RWPE2 (cell line): ENCODE measurements at regions not wholly inside any gene's neighbourhood (a gene's known extent, or its start where the extent isn't known, plus 50 kb on each side); places are given as distances from the start of the nearest gene placed in this dataset.
"Not testable (repeated sequence)": the region's sequence is repeated elsewhere in the genome, so short reads cannot be mapped to it uniquely, and the experiment has no call there.

ENCODE experiments used
- ATAC-seq: fragments of 200-7000 bp; cut with Tn5 transposase; 3 replicates; pipeline ENCODE4 v1.9.1; 2021; ENCODE audit warnings: low read depth
- DNase-seq: peaks from one replicate; pipeline ENCODE4 v3.0.0-alpha.2; 2020; ENCODE audit warnings: low spot score
- H3K27ac ChIP-seq: fragments of 450-650 bp; 2 replicates; pipeline ENCODE4 v1.5.1; 2017; ENCODE audit warnings: mild to moderate bottlenecking; ENCODE audit not compliant: poor library complexity, severe bottlenecking
- H3K27me3 ChIP-seq: fragments of 250-450 bp; sonication (Bioruptor Pico); 2 replicates; pipeline ENCODE4 v1.5.1; 2021; ENCODE audit warnings: mild to moderate bottlenecking, moderate library complexity; ENCODE audit not compliant: insufficient read depth, poor library complexity, severe bottlenecking
- H3K36me3 ChIP-seq: fragments of 250-450 bp; sonication (Bioruptor Pico); 2 replicates; pipeline ENCODE4 v1.5.1; 2020; ENCODE audit warnings: low read depth, mild to moderate bottlenecking, moderate library complexity
- H3K4me1 ChIP-seq: fragments of 250-450 bp; sonication (Bioruptor Pico); 2 replicates; pipeline ENCODE4 v1.5.1; 2021; ENCODE audit warnings: mild to moderate bottlenecking, moderate library complexity; ENCODE audit not compliant: insufficient read depth, poor library complexity, severe bottlenecking
- H3K4me3 ChIP-seq: fragments of 250-450 bp; sonication (Bioruptor Pico); 2 replicates; pipeline ENCODE4 v1.5.1; 2021; ENCODE audit warnings: mild to moderate bottlenecking, moderate library complexity; ENCODE audit not compliant: severe bottlenecking
- H3K9me3 ChIP-seq: fragments of 250-450 bp; sonication (Bioruptor Pico); 2 replicates; pipeline ENCODE4 v1.5.1; 2021; ENCODE audit warnings: mild to moderate bottlenecking, moderate library complexity; ENCODE audit not compliant: severe bottlenecking
- CTCF ChIP-seq: fragments of 450-650 bp; IDR thresholded peaks from one replicate; pipeline ENCODE4 v1.5.1; 2017; ENCODE audit warnings: mild to moderate bottlenecking, moderate library complexity; ENCODE audit not compliant: poor library complexity, severe bottlenecking

GRCh38 chr4:124121461-124121971, 591.0 kb downstream of the ANKRD50 start:
- Histone ChIP-seq H3K27ac (no peak overlapping the region), H3K36me3 (no peaks in the 10 kb centered on the region), H3K27me3 (no peaks in the 10 kb centered on the region), H3K4me3 (no peak overlapping the region), H3K4me1 (no peaks in the 10 kb centered on the region), H3K9me3 (no peaks in the 10 kb centered on the region)
- TF ChIP-seq CTCF = no peak
- ATAC-seq = peak; percentile 74
- DNase-seq = no peak

- Histone ChIP-seq H3K9me3 (no peaks in the 10 kb centered on the region), H3K36me3 (no peaks in the 10 kb centered on the region), H3K4me1 (no peaks in the 10 kb centered on the region), H3K27ac (no peak overlapping the region), H3K27me3 (no peaks in the 10 kb centered on the region), H3K4me3 (no peak overlapping the region)
- ATAC-seq (no peak), DNase-seq (no peak)
- TF ChIP-seq CTCF = no peak
Measured at GRCh38 chr4:124123181-124123580, 589.4 kb downstream of the ANKRD50 start.

GRCh38 chr4:124123721-124124120, 588.8 kb downstream of the ANKRD50 start:
- Histone ChIP-seq H3K27ac (no peak overlapping the region), H3K4me1 (no peaks in the 10 kb centered on the region), H3K27me3 (no peaks in the 10 kb centered on the region), H3K36me3 (no peaks in the 10 kb centered on the region), H3K9me3 (no peaks in the 10 kb centered on the region), H3K4me3 (no peak overlapping the region)
- TF ChIP-seq CTCF = no peak
- DNase-seq = no peak
- ATAC-seq = no peak

GRCh38 chr4:124131324-124131723, 581.2 kb downstream of the ANKRD50 start:
- not testable (repeated sequence) for H3K4me1 ChIP-seq, DNase-seq, H3K27ac ChIP-seq, H3K9me3 ChIP-seq, H3K4me3 ChIP-seq, ATAC-seq, H3K36me3 ChIP-seq, H3K27me3 ChIP-seq

GRCh38 chr4:124132161-124132560, 580.4 kb downstream of the ANKRD50 start:
- Histone ChIP-seq H3K36me3 (no peaks in the 10 kb centered on the region), H3K27me3 (no peaks in the 10 kb centered on the region), H3K4me3 (no peak overlapping the region), H3K4me1 (no peaks in the 10 kb centered on the region), H3K9me3 (no peaks in the 10 kb centered on the region), H3K27ac (no peak overlapping the region)
- ATAC-seq = no peak
- DNase-seq = no peak
- TF ChIP-seq CTCF = no peak
